HepG2 (cell line): ENCODE measurements at regions not wholly inside any gene's neighbourhood (a gene's known extent, or its start where the extent isn't known, plus 50 kb on each side); places are given as distances from the start of the nearest gene placed in this dataset.

Source experiments
- ATAC-seq: fragments of 200-7000 bp; cut with Tn5 transposase; 3 replicates; pipeline ENCODE4 v1.9.1; 2020; ENCODE audit warnings: mild to moderate bottlenecking, moderate library complexity
- BruUV-seq: library from RNA; stranded (reverse); fragments of 400-500 nt; replicated peaks from 2 replicates; lab custom pipeline; 2021; lab: Mats Ljungman, UMichigan
- CTCF ChIA-PET: fragments of 300-600 bp; formaldehyde crosslinking; extraction: SDS; loops from one replicate; lab custom pipeline; 2021; ENCODE audit warnings: low total read pairs, inconsistent platforms, low intra/inter-chr PET ratio; lab: Yijun Ruan, JAX
- POLR2A ChIA-PET: fragments of 350-600 bp; sonication (Branson Sonifier 250); formaldehyde crosslinking; loops from one replicate; lab custom pipeline; 2020; ENCODE audit warnings: antibody characterized with exemption, inconsistent platforms; lab: Yijun Ruan, JAX
- DNase-seq: peaks from one replicate; pipeline ENCODE4 v3.0.0-alpha.2; 2015; ENCODE audit warnings: low spot score
- FAIRE-seq: peaks from 3 replicates; lab custom pipeline; 2011; peaks lifted over from hg19 to GRCh38; lab: Jason Lieb, UNC
- H2AFZ ChIP-seq: one replicate; pipeline ENCODE4 v1.6.1; 2011; ENCODE audit warnings: low read length, inconsistent platforms
- H3K27ac ChIP-seq: fragments of 300-600 bp; 3 replicates; pipeline ENCODE4 v1.8.0; 2011; ENCODE audit warnings: mixed run types, mild to moderate bottlenecking, mixed read lengths, low read length, inconsistent platforms; ENCODE audit not compliant: insufficient read depth; ENCODE audit errors: extremely low read length
- H3K27me3 ChIP-seq, 2 experiments: fragments of 200-600 bp in 1 of 2; 2 replicates in 1 of 2; 3 replicates in 1 of 2; pipeline versions ENCODE4 v1.6.0 to v1.8.0; 2011; ENCODE audit warnings: low read length in 2 of 2, mild to moderate bottlenecking in 2 of 2, moderate library complexity in 2 of 2, inconsistent platforms in 1 of 2; ENCODE audit not compliant: insufficient read depth in 2 of 2, control insufficient read depth in 1 of 2
- H3K36me3 ChIP-seq, 2 experiments: fragments of 200-600 bp in 1 of 2; replicated peaks in 1 of 2; 2 replicates in 1 of 2; 3 replicates in 1 of 2; pipeline versions ENCODE4 v1.5.1 to v1.8.0; 2011; ENCODE audit warnings: low read length in 2 of 2, inconsistent platforms in 1 of 2; ENCODE audit not compliant: insufficient read depth in 2 of 2, control insufficient read depth in 1 of 2
- H3K4me1 ChIP-seq: 2 replicates; pipeline ENCODE4 v1.5.1; 2012; ENCODE audit warnings: low read length, inconsistent platforms; ENCODE audit not compliant: insufficient read depth
- H3K4me2 ChIP-seq: 2 replicates; pipeline ENCODE4 v1.6.0; 2011; ENCODE audit warnings: low read depth, low read length, inconsistent platforms
- H3K4me3 ChIP-seq, 3 experiments: fragments of 200-600 bp in 1 of 3; sonication (generic), shearing (Covaris generic) in 1 of 3; replicated peaks in 1 of 3; 2 replicates each; pipeline ENCODE4 v1.5.1; 2011 to 2016; ENCODE audit warnings: low read length in 3 of 3, inconsistent platforms in 2 of 3, low read depth in 2 of 3, mild to moderate bottlenecking in 2 of 3, control low read depth in 1 of 3, mixed read lengths in 1 of 3; ENCODE audit not compliant: insufficient read depth in 1 of 3
- H3K79me2 ChIP-seq: one replicate; pipeline ENCODE4 v1.6.1; 2011; ENCODE audit warnings: low read length, inconsistent platforms; ENCODE audit not compliant: insufficient read depth
- H3K9ac ChIP-seq: 2 replicates; pipeline ENCODE4 v1.6.0; 2011; ENCODE audit warnings: mild to moderate bottlenecking, low read depth, low read length, inconsistent platforms; ENCODE audit not compliant: insufficient read depth
- H3K9me3 ChIP-seq: 2 replicates; pipeline ENCODE4 v1.5.1; 2012; ENCODE audit warnings: mild to moderate bottlenecking, low read length
- H4K20me1 ChIP-seq: 2 replicates; pipeline ENCODE4 v1.6.0; 2011; ENCODE audit warnings: inconsistent platforms, mild to moderate bottlenecking, low read length, moderate library complexity; ENCODE audit not compliant: insufficient read depth
- AGO2 ChIP-seq: fragments of 200-400 bp; formaldehyde crosslinking; optimal IDR thresholded peaks from 2 replicates; pipeline ENCODE3; 2017; ENCODE audit warnings: mild to moderate bottlenecking, low read depth, low read length, moderate library complexity
- ETS1 ChIP-seq: sonication (generic); formaldehyde crosslinking; IDR thresholded peaks from 2 replicates; pipeline ENCODE4 v1.4.0; 2020; ENCODE audit warnings: missing genetic modification reagents
- FOSL1 ChIP-seq: sonication (generic); formaldehyde crosslinking; IDR thresholded peaks from 2 replicates; pipeline ENCODE4 v1.9.0; 2021; ENCODE audit warnings: missing genetic modification reagents, borderline replicate concordance
- ISL2 ChIP-seq: sonication (generic); formaldehyde crosslinking; IDR thresholded peaks from 2 replicates; pipeline ENCODE4 v1.5.0; 2020; ENCODE audit warnings: missing genetic modification reagents
- KDM5A ChIP-seq: fragments of 200-600 bp; sonication (generic); IDR thresholded peaks from 2 replicates; pipeline ENCODE4 v1.7.0; 2018; ENCODE audit warnings: antibody characterized with exemption, mild to moderate bottlenecking, low read length, borderline replicate concordance
- MEIS2 ChIP-seq: sonication (generic); formaldehyde crosslinking; IDR thresholded peaks from 2 replicates; pipeline ENCODE4 v1.9.0; 2021; ENCODE audit warnings: mild to moderate bottlenecking, missing genetic modification reagents
- NFE2L2 ChIP-seq: fragments of 150-350 bp; IDR thresholded peaks from 2 replicates; pipeline ENCODE4 v1.6.1; 2014; ENCODE audit warnings: low read length
- RFXAP ChIP-seq: sonication (generic); formaldehyde crosslinking; IDR thresholded peaks from 2 replicates; pipeline ENCODE4 v1.4.0; 2020; ENCODE audit warnings: missing genetic modification reagents, borderline replicate concordance
- XRCC5 ChIP-seq: fragments of 200-400 bp; formaldehyde crosslinking; optimal IDR thresholded peaks from 2 replicates; pipeline ENCODE3; 2017; ENCODE audit warnings: mild to moderate bottlenecking, low read length
- ZBTB8A ChIP-seq: sonication (generic); formaldehyde crosslinking; IDR thresholded peaks from 2 replicates; pipeline ENCODE4 v1.4.0; 2020; ENCODE audit warnings: mild to moderate bottlenecking, low read depth, missing genetic modification reagents, borderline replicate concordance
- ZFY ChIP-seq: sonication (generic); formaldehyde crosslinking; IDR thresholded peaks from 2 replicates; pipeline ENCODE4 v1.4.0; 2020; ENCODE audit warnings: missing genetic modification reagents
- ZNF616 ChIP-seq: sonication (generic); formaldehyde crosslinking; IDR thresholded peaks from 2 replicates; pipeline ENCODE4 v1.5.0; 2020; ENCODE audit warnings: low read depth, mild to moderate bottlenecking, missing genetic modification reagents
- WGBS: methylation state at CpG from one replicate; pipeline ENCODE4 v1.1.6; 2017; ENCODE audit warnings: low lambda C conversion rate; 5-methylcytosine and 5-hydroxymethylcytosine counted together
- in situ Hi-C: cut with HindIII; loops from 2 replicates; pipeline ENCODE4 v1.10.0; 2017; ENCODE audit warnings: low pct_unique_long_range_greater_than_20kb; ENCODE audit not compliant: extremely low pct_ligation_motif_present
- intact Hi-C: fragments of 100-400 bp; cut with micrococcal nuclease; formaldehyde crosslinking; loops from one replicate; pipeline ENCODE4 v1.10.0; 2022; ENCODE audit not compliant: unreplicated experiment

GRCh38 chr2:47636596-47637264, 65.9 kb upstream of the KCNK12 start:
- TF ChIP-seq ZFY (no peak), XRCC5 (no peak), AGO2 (no peak)
- intact Hi-C loops, result no loop called here
- ATAC-seq (no peak), FAIRE-seq (no peak), DNase-seq (no peak)
- no peak overlapping the region for H2AFZ ChIP-seq
- CTCF ChIA-PET, result no interaction called here
- no peaks in the 10 kb centered on the region for H3K9me3 ChIP-seq
- no peaks in the 10 kb centered on the region for H4K20me1 ChIP-seq
- H3K79me2 ChIP-seq, result no peaks in the 10 kb centered on the region
- no peak overlapping the region for H3K4me2 ChIP-seq
- H3K9ac ChIP-seq, result no peak overlapping the region
- POLR2A ChIA-PET, result no interaction called here
- peaks cover 3 to 27% of the 10 kb centered on the region in 2 experiments; a peak in 3 of 5 replicates for H3K27me3 ChIP-seq
- H3K36me3 ChIP-seq, result no peaks in the 10 kb centered on the region
- BruUV-seq, result no TSS peak
- no peak overlapping the region for H3K4me3 ChIP-seq
- H3K4me1 ChIP-seq, result no peaks in the 10 kb centered on the region
- in situ Hi-C loops, result no loop called here
- H3K27ac ChIP-seq, result no peak overlapping the region
- WGBS, result 54% methylated on average over 10 of the region's 10 CpGs

- no peaks in the 10 kb centered on the region for H3K9me3 ChIP-seq
- H3K4me1 ChIP-seq, result no peaks in the 10 kb centered on the region
- POLR2A ChIA-PET, result no interaction called here
- WGBS, result 40% methylated on average over 4 of the region's 4 CpGs
- no peak overlapping the region for H3K4me2 ChIP-seq
- H3K79me2 ChIP-seq, result no peaks in the 10 kb centered on the region
- ATAC-seq (no peak), FAIRE-seq (no peak), DNase-seq (no peak)
- H2AFZ ChIP-seq, result no peak overlapping the region
- no peak for TF ChIP-seq ZBTB8A
- TF ChIP-seq FOSL1 (CRISPR knock-in tag), result no peak
- TF ChIP-seq ETS1, result no peak
- no peak for TF ChIP-seq NFE2L2
- TF ChIP-seq RFXAP (CRISPR knock-in tag), result no peak
- no peak for TF ChIP-seq AGO2
- TF ChIP-seq MEIS2 (CRISPR knock-in tag), result no peak
- TF ChIP-seq ISL2 (CRISPR knock-in tag), result no peak
- no peak for TF ChIP-seq KDM5A
- no peak for TF ChIP-seq ZNF616 (CRISPR knock-in tag)
- intact Hi-C loops, result no loop called here
- BruUV-seq, result no TSS peak
- peaks cover 3 to 27% of the 10 kb centered on the region in 2 experiments; a peak in 3 of 5 replicates for H3K27me3 ChIP-seq
- CTCF ChIA-PET, result no interaction called here
- no peak overlapping the region for H3K27ac ChIP-seq
- no peak overlapping the region for H3K4me3 ChIP-seq
- H3K36me3 ChIP-seq, result no peaks in the 10 kb centered on the region
- H4K20me1 ChIP-seq, result no peaks in the 10 kb centered on the region
- no peak overlapping the region for H3K9ac ChIP-seq
- in situ Hi-C loops, result no loop called here
Observed at GRCh38 chr2:47636176-47636575, 65.4 kb upstream of the KCNK12 start.
